ENCODE measurements at regions not wholly inside any gene's neighbourhood (a gene's known extent, or its start where the extent isn't known, plus 50 kb on each side); places are given as distances from the start of the nearest gene placed in this dataset.

DNA sequence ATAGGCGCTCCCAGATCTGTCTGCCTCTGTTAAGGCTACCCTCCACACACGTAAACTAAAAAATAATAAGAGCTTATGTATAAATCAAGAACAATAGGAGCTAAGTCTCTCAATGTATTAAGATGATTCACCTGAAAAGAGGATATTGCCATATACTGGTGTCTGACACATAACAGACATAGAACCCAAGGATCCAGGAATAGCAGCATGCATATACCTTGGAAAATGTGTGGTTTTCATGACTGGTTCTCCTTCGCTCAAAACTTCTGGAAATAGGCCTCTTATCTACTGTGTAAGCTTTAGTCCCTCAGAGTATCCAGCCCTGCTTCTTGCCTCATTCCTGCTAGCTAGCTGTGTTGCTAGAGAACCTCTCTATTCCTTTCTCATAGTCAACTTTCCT lies 203.7 kb upstream of the SLITRK2 start:
- no peaks in the 10 kb centered on the region for H4K20me1 ChIP-seq (replicated peaks; ENCODE audit: control insufficient read depth, insufficient read depth, low read length)
- H3K4me2 ChIP-seq (ENCODE audit: insufficient read depth, low read length): no peak overlapping the region
- TF ChIP-seq BMI1 (IDR thresholded peaks at IDR 0.05; ENCODE audit: low read length) (no peak), SMARCA5 (IDR thresholded peaks at IDR 0.05) (no peak), MECOM (CRISPR knock-in tag; IDR thresholded peaks at IDR 0.05) (no peak), ZNF263 (CRISPR knock-in tag; IDR thresholded peaks at IDR 0.05; ENCODE audit: borderline replicate concordance) (no peak), PHB2 (IDR thresholded peaks at IDR 0.05; ENCODE audit: low read depth) (no peak)
- intact Hi-C loops (cut with micrococcal nuclease): no loop called here
- no peaks in the 10 kb centered on the region for H3K36me3 ChIP-seq (ENCODE audit: control insufficient read depth, insufficient read depth, low read length)
- POLR2A ChIA-PET: no interaction called here
- no TSS peak for BruUV-seq (replicated peaks)
- H3K4me3 ChIP-seq: no peak overlapping the region
- in situ Hi-C loops (cut with MboI): no loop called here
- no peaks in the 10 kb centered on the region for H3K9me1 ChIP-seq (ENCODE audit: control insufficient read depth, insufficient read depth, low read length)
- H3K4me1 ChIP-seq (replicated peaks in 1 of 2; ENCODE audit: control insufficient read depth in 2 of 2, insufficient read depth in 2 of 2, low read length in 2 of 2): no peaks in the 10 kb centered on the region
- no peaks in the 10 kb centered on the region for H3K9me3 ChIP-seq (replicated peaks; ENCODE audit: control insufficient read depth, insufficient read depth, low read depth, low read length)
- no peaks in the 10 kb centered on the region for H3K27me3 ChIP-seq (ENCODE audit: control insufficient read depth in 2 of 2, insufficient read depth in 2 of 2, low read length in 2 of 2)
- 0% methylated on average over 3 of the region's 3 CpGs for WGBS (ENCODE audit: insufficient coverage, low coverage, missing lambda C conversion rate)
- no peak overlapping the region for H2AFZ ChIP-seq (ENCODE audit: low read depth, low read length)
- no peak for FAIRE-seq
- no peak overlapping the region for H3K27ac ChIP-seq (ENCODE audit: extremely low read depth, low read depth, low read length)
- no peak for ATAC-seq
- CTCF ChIA-PET (ENCODE audit: low intra/inter-chr PET ratio): no interaction called here
- no peaks in the 10 kb centered on the region for H3K79me2 ChIP-seq (ENCODE audit: control insufficient read depth, insufficient read depth, low read length)
- no peak overlapping the region for H3K9ac ChIP-seq (ENCODE audit: insufficient read depth in 1 of 2, low read depth in 2 of 2, low read length in 2 of 2)
- DNase-seq (ENCODE audit: extremely low read depth in 1 of 4, low spot score in 3 of 4): no peak

DNA sequence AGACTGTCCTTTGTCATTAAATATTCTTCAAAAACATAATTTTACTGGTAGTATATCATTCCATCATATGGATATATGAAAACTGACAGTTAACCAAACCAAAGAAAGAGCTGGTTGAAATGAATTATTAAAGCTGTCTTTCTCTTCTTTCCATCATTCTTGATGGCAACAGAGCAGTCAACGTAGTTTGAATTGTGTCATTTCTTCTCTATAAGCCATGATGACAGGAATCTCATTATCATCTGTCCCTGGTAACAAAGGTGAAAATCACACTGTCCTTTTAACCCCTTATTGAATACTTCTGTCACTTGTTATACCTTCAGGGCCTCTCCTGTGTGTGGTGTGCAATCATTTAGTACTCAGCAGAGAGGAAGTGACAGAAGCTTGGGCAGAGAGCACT lies 197.0 kb upstream of the SLITRK2 start:
- H3K36me3 ChIP-seq (ENCODE audit: control insufficient read depth, insufficient read depth, low read length): no peaks in the 10 kb centered on the region
- H3K9me1 ChIP-seq (ENCODE audit: control insufficient read depth, insufficient read depth, low read length): no peaks in the 10 kb centered on the region
- H3K27ac ChIP-seq (ENCODE audit: extremely low read depth, low read depth, low read length): no peak overlapping the region
- no peaks in the 10 kb centered on the region for H3K27me3 ChIP-seq (ENCODE audit: control insufficient read depth in 2 of 2, insufficient read depth in 2 of 2, low read length in 2 of 2)
- intact Hi-C loops (cut with micrococcal nuclease) (no loop called here), in situ Hi-C loops (cut with MboI) (no loop called here)
- H3K9ac ChIP-seq (ENCODE audit: insufficient read depth in 1 of 2, low read depth in 2 of 2, low read length in 2 of 2): no peak overlapping the region
- H3K4me3 ChIP-seq: no peak overlapping the region
- no peak overlapping the region for H2AFZ ChIP-seq (ENCODE audit: low read depth, low read length)
- FAIRE-seq: no peak
- DNase-seq (ENCODE audit: extremely low read depth in 1 of 4, low spot score in 3 of 4): no peak
- CTCF ChIA-PET (ENCODE audit: low intra/inter-chr PET ratio): no interaction called here
- H3K4me2 ChIP-seq (ENCODE audit: insufficient read depth, low read length): no peak overlapping the region
- WGBS (ENCODE audit: insufficient coverage, low coverage, missing lambda C conversion rate): 0% methylated on average over 1 of the region's 1 CpG
- ATAC-seq: no peak
- H4K20me1 ChIP-seq (replicated peaks; ENCODE audit: control insufficient read depth, insufficient read depth, low read length): no peaks in the 10 kb centered on the region
- BruUV-seq (replicated peaks): no TSS peak
- H3K9me3 ChIP-seq (replicated peaks; ENCODE audit: control insufficient read depth, insufficient read depth, low read depth, low read length): no peaks in the 10 kb centered on the region
- no peaks in the 10 kb centered on the region for H3K4me1 ChIP-seq (replicated peaks in 1 of 2; ENCODE audit: control insufficient read depth in 2 of 2, insufficient read depth in 2 of 2, low read length in 2 of 2)
- POLR2A ChIA-PET: no interaction called here
- no peaks in the 10 kb centered on the region for H3K79me2 ChIP-seq (ENCODE audit: control insufficient read depth, insufficient read depth, low read length)
- TF ChIP-seq, protein P1, sequence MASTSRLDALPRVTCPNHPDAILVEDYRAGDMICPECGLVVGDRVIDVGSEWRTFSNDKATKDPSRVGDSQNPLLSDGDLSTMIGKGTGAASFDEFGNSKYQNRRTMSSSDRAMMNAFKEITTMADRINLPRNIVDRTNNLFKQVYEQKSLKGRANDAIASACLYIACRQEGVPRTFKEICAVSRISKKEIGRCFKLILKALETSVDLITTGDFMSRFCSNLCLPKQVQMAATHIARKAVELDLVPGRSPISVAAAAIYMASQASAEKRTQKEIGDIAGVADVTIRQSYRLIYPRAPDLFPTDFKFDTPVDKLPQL (IDR thresholded peaks at IDR 0.05; ENCODE audit: extremely low read depth, insufficient read length): no peak
- TF ChIP-seq NFXL1 (CRISPR knock-in tag; IDR thresholded peaks at IDR 0.05) (no peak), KAT8 (IDR thresholded peaks at IDR 0.05; ENCODE audit: low read depth) (no peak), ZNF316 (IDR thresholded peaks at IDR 0.05) (no peak), POLR3A (IDR thresholded peaks at IDR 0.05; ENCODE audit: borderline replicate concordance, extremely low read depth, insufficient read depth, insufficient read length) (no peak), SMARCE1 (IDR thresholded peaks at IDR 0.05) (no peak), SMAD4 (CRISPR knock-in tag; conservative IDR thresholded peaks at IDR 0.05) (no peak), POLR3G (IDR thresholded peaks at IDR 0.05; ENCODE audit: extremely low read depth, insufficient read length, insufficient replicate concordance) (no peak), ZC3H8 (IDR thresholded peaks at IDR 0.05) (no peak), ZNF124 (CRISPR knock-in tag; IDR thresholded peaks at IDR 0.05) (no peak), NFIX (CRISPR knock-in tag; IDR thresholded peaks at IDR 0.05; ENCODE audit: low read depth) (no peak), FOXK2 (conservative IDR thresholded peaks at IDR 0.05 in 1 of 2, IDR thresholded peaks at IDR 0.05 in 1 of 2; ENCODE audit: low read depth in 2 of 2) (no peak)
- TF ChIP-seq, protein P2, sequence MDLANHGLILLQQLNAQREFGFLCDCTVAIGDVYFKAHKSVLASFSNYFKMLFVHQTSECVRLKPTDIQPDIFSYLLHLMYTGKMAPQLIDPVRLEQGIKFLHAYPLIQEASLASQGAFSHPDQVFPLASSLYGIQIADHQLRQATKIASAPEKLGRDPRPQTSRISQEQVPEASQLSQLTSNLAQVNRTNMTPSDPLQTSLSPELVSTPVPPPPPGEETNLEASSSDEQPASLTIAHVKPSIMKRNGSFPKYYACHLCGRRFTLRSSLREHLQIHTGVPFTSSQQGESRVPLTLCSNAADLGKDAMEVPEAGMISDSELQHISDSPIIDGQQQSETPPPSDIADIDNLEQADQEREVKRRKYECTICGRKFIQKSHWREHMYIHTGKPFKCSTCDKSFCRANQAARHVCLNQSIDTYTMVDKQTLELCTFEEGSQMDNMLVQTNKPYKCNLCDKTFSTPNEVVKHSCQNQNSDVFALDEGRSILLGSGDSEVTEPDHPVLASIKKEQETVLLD (IDR thresholded peaks at IDR 0.05): no peak
